GM10248 (cell line): ENCODE measurements at regions not wholly inside any gene's neighbourhood (a gene's known extent, or its start where the extent isn't known, plus 50 kb on each side); places are given as distances from the start of the nearest gene placed in this dataset.

Source experiments
- CTCF ChIA-PET: fragments of 300-600 bp; sonication (Branson Sonifier 250); formaldehyde crosslinking; extraction: SDS; loops from one replicate; lab custom pipeline; 2021; ENCODE audit warnings: antibody characterized with exemption; lab: Yijun Ruan, JAX
- POLR2A ChIA-PET: fragments of 350-650 bp; sonication (Branson Sonifier 250); formaldehyde crosslinking; extraction: SDS; loops from one replicate; lab custom pipeline; 2020; ENCODE audit warnings: antibody characterized with exemption; lab: Yijun Ruan, JAX
- DNase-seq: peaks from one replicate; pipeline ENCODE4 v3.0.0; 2012; ENCODE audit errors: extremely low spot score
- CTCF ChIP-seq: IDR thresholded peaks from 2 replicates; pipeline ENCODE4 v1.5.1; 2012; ENCODE audit warnings: mild to moderate bottlenecking, low read depth; ENCODE audit errors: extremely low read depth, missing control alignments, control extremely low read depth

DNA sequence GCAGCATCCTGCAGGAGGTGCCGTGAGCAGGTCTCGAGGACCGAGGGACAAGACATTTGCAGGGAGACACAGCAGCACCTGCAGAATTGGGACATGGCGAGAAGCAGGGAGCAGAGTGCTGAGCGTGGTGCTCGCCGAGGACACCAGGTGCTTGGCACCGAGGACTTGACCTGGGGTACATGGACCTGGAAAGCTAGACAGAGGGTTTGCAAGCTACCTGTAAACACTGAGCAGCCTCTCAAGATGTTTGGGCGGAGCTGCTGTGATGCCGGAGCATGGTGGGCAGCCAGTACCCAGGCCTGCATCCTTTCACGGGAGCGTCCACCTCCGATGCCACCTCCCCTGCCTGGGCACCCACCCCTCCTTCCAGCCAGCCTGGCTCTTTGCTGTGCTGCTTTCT is 773.2 kb downstream of the TBC1D22A start:
- DNase-seq, result no peak
- no peak for TF ChIP-seq CTCF
- CTCF ChIA-PET, result no interaction called here
- POLR2A ChIA-PET, result no interaction called here

DNA sequence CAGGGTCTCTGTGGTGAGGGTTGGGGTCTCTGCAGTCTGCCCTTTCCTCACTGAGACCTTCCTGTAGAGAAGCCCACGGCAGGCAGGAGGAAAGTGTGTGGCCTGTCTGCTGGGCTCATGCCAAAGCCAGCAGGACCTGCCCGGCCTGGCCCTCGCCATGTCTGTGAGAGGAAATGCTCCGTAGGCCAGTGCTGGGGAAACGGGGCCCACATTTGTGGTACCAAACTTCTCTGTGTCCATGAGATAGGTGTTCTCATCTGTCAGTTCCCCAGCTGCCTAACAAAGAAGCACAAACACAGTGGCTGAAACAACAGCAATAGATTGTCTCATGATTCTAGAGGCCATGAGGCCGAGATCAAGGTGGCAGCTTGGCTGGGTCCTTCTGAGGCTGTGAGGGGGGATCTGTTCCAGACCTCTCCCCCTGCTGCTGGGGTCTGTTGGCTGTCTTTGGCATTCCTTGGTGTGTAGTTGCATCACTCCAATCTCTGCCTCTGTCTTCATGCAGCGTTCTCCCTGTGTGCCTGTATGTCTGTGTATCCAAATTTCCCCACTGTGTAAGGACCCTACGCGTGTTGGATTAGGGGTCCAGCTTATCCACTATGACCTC is 772.5 kb downstream of the TBC1D22A start:
- ChIA-PET POLR2A (no interaction called here), CTCF (no interaction called here)
- TF ChIP-seq CTCF, result no peak
- no peak for DNase-seq

DNA sequence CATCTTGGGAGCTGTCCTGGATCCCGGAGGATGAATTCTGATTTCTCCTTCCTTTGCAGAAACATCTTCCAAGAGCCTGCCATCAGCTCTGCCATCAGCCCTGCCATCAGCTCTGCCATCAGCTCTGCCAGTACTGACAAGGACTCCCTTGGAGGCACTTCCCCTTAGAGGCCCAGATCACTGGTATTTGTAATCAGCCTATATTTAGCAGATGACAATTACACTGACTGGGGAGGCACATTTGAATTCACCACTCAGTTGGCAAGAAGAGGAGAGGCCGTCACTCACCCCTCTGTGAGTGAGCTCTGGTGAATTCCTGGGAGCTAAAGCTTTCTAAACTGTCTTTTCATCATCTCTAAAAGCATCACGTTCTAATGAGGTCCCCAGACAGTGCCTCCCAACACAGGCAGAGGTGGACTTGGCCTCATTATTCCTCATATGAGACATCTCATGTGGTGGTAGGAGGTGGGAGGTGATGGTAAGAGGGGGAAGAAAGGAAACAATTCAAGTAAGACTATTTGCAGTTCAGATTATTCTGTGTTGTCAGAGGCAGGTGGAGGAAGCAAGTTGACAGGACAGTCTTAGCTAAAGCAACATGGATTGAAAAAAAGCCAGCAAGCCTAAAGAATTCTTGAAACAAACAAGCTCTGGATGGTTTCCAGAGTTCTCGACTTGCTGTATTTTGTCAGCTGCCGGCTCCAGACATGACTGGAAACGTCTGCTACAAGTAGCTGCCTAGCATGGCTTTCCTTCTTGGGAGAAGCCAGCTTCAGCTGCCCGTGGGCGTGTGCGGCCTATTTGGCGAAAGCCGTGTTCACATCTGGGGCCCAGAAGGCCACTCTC is 771.7 kb downstream of the TBC1D22A start:
- no peak for TF ChIP-seq CTCF
- CTCF ChIA-PET, result no interaction called here
- no peak for DNase-seq
- POLR2A ChIA-PET, result no interaction called here

DNA sequence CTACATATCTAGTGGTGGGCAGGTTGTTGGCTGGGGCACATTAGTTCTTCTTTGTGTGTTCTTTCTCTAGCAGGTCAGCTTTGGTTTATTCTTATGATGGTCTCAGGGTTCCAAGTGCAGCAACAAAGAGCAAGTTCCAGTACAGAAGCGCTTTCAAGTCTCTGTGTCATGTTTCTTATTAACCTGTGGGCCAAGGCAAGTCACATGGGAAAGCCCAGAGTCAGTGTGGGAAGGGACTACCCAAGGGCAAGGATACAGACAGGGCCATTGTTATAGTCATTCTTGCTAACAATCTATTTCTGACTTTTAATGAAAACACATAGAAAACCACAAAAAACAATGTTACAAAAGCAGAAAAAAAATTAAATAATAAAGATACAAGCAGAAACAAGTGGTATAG is 754.6 kb downstream of the TBC1D22A start:
- CTCF ChIA-PET, result no interaction called here
- POLR2A ChIA-PET, result no interaction called here
- no peak for TF ChIP-seq CTCF
- DNase-seq, result no peak

DNA sequence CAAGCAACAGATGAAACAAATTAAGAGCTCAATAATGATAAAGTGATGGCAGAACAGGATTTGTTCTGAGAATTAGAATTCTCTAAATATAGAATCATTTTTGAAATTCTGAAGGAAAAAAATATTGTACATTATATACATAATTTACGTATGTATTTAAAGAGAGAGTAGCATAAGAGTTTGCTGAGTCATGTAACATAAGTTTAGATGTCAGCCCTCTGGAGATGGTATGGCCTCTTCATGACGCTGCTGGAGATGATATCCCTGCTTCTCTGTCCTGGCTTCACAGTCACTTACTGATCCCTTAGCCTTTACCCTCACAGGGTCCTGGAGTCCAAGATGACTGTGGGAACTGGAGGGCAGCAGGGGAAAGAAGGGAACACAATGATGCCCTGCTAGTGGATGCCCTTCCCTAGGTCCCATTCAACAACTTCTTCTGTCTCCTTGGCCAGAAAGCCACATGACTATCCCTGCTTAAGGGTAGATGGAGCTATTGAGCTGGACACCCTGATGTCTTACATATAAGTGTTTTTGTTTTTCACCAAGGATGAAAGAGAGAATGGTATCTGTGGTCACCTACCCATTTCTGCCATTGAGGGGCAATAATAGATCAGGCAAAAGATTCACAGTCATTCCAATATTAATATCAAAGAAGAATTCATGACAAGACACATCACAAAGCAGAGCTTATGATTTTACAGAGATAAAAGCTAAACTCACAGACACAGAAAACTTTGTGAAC is 753.1 kb downstream of the TBC1D22A start:
- POLR2A ChIA-PET, result no interaction called here
- CTCF ChIA-PET, result interaction anchor here (1.0 kb wide), 1 partner anchor 10 kb away, joined by 5 read pairs; no protein-coding TSS in a partner anchor
- DNase-seq, result no peak
- no peak for TF ChIP-seq CTCF

- ChIA-PET CTCF (no interaction called here), POLR2A (no interaction called here)
- no peak for TF ChIP-seq CTCF
- no peak for DNase-seq
Observed at GRCh38 chr22:47512617-47513016, 750.2 kb downstream of the TBC1D22A start.
